ENCODE measurements at regions not wholly inside any gene's neighbourhood (a gene's known extent, or its start where the extent isn't known, plus 50 kb on each side); places are given as distances from the start of the nearest gene placed in this dataset.

DNA sequence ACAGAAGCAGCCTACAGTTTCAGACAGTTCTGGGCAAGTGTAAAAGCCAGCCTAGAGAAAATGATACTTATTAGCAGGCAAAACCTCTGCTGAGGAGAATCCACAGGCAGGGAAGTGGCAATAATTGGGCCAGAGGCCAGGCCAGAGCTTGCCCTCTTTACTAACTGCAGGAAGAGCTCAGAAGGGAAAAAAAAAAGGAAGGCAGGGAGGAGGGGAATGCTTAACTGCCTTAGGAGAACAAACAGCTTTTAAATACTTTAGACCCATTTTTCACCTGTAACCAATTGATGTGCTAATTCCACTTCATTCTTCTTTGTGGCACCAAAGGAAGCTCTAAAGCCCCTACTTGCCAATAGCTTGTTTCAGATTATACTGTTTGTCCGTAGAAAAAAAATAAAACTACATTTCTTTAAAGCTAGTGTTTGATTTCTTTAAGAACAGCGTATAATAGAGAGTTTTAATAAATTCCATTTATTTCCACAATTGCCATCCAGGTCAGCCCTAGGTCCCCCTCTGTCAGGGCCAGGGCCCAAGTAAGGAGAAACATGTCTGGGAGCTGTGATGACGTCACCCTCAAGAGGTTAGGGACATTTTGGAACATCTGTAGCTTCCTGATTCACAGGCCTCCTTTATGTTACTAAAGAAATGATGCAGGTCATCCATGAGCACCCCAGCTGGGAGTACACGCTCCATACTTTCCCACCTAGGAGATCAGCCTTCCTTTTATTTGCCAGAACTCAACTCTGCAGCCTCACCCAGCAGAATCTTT, 384.3 kb downstream of the CDC5L start:
- DNase-seq: no peak

- no peak for DNase-seq
Measured at GRCh38 chr6:44772838-44773237, 385.3 kb downstream of the CDC5L start.

DNA sequence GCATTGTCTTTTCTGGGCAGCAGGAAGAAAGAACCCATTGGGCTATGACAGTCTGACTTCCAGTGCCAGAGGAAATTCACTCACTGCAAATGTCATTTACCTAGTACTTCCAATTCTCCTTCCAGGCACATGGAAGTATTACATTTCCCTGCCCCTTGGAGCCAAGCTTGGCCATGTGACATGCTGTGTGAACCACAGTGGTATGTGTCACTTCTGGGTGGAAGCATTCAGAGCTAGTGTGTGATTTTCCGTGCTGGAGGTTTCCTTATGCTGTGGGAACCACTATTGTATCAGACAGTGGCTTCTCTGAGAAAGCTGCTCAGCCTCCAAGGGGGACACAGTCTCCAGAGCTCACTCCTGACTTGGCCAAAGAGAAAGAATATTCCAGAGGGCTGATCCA, 387.6 kb downstream of the CDC5L start:
- DNase-seq: no peak

- DNase-seq: no peak
Measured at GRCh38 chr6:44776344-44776743, 388.8 kb downstream of the CDC5L start.

DNA sequence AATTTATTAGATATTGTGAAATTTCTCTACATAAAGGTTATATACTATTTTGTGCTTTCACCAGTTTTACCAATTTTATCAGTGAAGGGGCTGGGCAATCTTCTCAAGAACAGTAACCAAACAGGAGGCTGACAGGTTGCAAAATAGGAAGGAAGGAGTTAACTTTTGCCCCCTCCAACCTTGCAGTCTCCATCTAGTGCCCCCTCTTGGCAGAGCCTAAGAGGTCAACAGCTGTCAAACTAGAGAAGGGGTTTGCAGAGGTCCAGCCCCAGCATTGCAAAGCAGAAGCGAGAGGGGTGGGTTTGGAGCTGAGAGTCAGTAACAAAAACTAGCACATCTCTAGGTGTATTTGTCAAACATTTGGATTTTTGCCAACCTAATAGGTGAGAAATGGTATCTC, 391.0 kb downstream of the CDC5L start:
- DNase-seq: no peak

All from CD4-positive, alpha-beta T cell treated with Interleukin-17A for 1 hour (primary cell).